HG03575 (cell line): ENCODE measurements at regions not wholly inside any gene's neighbourhood (a gene's known extent, or its start where the extent isn't known, plus 50 kb on each side); places are given as distances from the start of the nearest gene placed in this dataset.

Source experiments
- ATAC-seq: cut with Tn5 transposase; IDR thresholded peaks from one replicate; pipeline ENCODE4 v1.9.1; 2021; ENCODE audit not compliant: unreplicated experiment, insufficient number of reproducible peaks, low FRiP score; ENCODE audit errors: extremely low read depth

DNA sequence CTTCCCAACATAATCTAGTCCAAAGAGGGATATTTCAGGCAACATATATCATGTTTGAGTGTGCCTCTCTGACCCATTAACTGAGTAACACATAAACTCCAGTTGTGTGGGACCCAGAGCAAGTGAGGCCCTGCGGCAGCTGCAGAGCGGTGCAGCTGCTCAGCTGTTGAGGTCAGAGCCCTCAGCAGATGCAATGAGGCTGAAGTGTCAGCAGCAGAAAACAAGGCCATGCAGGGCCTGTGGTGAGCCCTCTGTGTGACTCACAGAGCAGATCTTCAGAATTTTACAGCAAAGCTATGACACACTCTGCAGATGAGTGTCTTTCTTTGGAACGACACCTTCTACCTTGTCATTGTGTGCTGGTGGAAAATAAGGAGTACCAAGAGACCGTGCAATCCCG lies 168.5 kb downstream of the CBLN2 start:
- ATAC-seq = no peak

DNA sequence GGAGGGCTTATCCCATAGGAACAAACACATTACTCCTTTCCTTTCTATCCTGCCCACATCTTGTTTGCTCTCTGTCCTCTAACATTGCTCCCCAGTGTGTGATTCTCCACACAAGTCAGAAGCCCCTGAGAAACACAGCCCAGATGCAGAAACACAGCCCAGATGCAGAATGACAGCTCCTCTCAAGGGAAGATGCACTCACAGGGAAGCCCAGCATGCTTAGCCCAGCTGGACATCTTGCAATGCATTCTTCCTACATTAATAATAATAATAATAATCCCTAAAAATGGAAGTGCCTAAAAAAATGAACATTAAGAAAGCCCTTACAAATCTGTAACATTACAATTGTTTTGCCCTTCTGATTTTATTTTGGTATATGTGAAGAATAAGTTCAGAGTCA lies 172.1 kb downstream of the CBLN2 start:
- ATAC-seq = no peak

DNA sequence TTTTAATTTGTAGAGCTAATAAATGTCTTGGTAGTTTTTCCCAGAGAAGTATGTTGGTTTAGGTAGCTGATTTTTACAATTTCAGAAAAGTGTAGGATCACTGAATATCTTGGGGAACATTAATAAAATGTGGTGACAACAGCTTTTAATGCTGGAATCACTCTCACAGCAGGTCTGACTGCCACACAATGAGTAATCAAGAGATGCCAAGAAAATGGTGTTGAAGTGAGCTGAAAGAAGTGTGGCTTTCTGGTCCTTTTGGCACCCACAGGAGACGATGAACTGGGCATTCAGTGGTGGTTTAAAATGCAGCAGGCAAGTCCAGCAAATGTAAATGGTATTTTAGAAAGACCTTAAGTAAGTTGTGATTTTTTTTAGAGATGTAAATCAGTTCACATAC lies 175.8 kb downstream of the CBLN2 start:
- ATAC-seq = no peak

DNA sequence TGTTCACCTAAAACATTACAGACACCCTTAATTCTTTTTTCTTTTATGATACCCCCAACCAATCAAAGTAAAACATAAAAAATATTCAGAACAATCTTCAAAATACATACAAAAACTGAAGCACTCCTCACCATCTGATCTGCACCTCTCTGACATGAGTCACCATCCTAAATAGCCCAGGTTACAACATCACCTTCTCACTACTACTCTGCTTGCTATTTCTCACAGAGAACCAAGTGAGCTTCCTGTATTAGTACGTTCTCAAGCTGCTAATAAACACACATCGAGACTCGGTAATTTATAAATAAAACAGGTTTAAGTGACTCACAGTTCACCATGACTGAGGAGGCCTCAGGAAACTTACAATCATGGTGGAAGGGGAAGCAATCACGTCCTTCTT lies 183.5 kb downstream of the CBLN2 start:
- no peak for ATAC-seq

DNA sequence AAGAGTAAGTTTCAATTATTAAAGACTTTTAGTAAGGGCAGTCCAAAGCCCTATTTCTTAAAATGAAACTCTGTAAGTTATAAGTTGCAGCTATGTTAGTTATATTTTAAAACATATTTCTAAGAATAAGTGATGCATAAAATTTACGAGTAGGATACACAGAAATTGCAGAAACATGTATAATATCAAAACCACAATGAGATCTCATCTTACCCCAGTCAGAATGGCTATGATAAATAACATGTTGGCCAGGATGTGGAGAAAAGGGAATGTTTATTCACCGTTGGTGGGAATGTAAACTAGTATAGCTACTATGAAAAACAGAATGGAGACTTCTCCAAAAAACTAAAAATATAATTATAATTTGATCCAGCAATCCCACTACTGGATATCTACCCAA lies 201.2 kb downstream of the CBLN2 start:
- no peak for ATAC-seq

DNA sequence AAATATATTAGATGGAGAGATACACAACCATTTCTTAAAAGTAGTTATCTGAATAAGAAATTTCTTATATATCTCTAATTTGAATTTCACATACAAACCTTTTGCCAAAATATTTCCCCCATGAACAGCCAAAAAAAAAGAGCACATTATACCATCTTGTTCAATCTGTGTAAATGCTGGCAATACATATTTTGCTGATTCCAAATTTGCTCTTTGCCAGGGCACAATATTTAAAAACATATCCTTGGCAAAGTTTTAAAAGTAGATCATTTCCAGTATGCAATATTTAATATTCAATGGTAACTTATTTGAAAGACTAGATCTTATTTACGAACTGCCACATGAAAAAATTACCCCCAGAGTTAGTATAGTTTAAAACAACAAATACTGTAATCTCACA lies 204.2 kb downstream of the CBLN2 start:
- ATAC-seq = no peak

DNA sequence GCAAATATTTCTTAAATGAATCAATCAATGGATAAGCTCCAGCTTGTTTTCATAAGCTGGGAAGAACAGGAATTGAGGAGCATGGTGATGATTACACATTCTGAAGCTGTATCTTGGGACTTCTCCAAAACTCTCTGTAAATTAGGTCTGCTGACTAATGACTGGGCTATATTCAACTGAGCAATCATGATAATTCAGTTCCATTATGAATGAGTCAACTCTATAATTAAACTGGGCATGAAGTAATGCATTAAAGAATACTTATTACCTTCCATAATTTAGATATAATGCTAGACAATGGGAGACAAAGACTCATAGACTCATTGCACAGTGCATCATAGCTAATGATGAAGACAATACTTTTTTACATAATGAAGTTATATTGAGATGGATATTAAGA lies 207.4 kb downstream of the CBLN2 start:
- ATAC-seq = no peak

DNA sequence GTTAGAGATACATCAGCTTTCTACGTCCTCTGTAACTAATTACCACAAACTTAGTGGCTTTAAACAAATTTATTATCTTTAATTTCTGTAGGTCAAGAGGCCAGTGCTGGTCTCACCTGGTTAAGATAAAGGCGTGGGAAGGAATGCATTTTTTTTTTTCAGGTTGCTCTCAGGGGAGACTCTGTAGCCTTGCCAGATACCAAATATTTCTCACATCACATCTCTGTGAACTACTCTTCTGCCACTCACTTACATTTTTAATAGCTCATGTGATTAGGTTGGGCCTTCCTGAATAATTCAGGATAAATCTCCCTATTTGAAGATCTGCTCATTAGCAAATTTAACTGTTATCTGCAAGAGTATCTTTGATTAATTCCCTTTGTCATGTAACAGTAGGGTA lies 214.6 kb downstream of the CBLN2 start:
- ATAC-seq = no peak

DNA sequence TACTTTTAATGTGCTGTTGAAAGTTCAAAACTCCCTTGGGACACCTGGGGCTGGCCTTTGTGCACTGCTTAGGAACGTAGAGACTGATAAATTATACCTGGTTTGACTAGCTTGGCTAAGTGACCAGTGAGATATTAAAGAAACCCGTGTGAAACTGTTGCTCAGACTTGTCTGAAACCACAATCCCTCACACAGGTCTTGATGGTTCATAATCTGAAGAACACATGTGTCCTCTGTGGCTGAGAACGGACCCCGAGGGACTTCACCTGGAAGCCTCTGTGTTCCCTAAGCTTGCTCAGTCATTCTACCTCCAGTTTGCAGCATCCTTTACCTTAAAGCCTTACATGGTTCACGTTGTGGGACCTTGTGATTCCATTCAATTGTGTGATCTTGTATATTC lies 218.8 kb downstream of the CBLN2 start:
- ATAC-seq = no peak

DNA sequence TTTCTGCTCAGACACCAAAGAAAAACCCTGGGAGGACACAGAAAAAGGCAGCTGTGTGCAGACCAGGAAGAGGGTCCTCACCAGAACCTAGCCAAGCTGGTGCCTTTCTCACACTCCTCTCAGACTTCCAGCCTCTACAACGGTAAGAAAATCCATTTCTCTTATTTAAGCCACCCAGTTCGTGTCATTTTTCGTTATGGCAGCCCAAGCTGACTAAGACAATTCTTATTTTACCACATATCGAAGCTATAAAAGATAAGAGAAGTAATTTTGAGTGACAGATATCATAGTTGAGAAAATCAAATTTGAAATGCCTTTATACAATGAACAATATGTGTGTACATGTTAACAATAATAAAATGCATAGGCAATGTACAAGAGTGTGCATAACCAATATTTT lies 219.5 kb downstream of the CBLN2 start:
- ATAC-seq = no peak

DNA sequence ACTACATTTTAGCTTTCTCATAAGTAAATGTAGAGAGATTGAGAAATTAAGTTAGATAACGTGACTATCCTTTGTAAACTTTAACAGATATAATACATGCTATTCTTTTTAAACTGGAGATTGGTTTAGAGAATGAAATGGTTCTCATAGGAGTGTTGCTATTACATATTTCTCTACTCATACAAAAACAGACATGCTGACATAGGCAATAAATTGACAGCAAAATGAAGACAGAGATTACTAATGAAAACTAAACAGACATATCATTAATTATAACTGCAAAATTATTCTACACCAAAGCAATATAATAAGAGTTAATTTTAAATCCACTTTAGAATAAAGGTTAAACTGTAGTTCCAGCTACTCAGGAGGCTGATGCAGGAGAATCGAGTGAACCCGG lies 227.6 kb downstream of the CBLN2 start:
- no peak for ATAC-seq

DNA sequence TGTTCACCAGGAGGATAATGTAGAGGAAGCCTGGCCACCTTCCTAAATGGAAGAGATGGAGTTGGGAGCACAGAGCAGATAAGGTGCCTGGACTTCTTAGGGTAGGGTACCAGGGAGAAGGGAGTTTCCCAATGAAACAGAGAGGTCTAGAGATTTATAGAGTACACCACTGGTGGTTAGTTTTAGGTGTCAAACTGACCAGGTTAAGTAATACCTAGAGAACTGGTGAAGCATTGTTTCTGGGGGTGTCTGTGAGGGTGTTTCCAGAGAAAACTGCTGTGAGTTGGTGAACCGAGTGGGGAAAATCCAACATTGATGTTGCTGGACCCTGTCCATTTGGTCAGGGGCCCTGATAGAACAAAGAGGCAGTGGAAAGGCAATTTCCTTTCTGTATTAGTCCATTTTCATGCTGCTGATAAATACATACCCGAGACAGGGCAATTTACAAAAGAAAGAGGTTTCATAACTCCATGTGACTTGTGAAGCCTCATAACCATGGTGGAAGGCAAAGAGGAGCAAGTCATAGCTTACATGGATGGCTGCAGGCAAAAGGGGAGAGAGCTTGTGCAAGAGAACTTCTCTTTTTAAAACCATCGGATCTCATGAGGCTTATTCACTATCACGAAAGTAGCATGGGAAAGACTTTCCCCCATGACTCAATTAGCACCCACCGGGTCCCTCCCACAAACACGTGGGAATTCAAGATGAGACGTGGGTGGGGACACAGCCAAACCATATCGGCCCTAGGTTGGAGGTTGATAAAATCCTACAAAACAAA lies 260.8 kb downstream of the CBLN2 start:
- no peak for ATAC-seq

DNA sequence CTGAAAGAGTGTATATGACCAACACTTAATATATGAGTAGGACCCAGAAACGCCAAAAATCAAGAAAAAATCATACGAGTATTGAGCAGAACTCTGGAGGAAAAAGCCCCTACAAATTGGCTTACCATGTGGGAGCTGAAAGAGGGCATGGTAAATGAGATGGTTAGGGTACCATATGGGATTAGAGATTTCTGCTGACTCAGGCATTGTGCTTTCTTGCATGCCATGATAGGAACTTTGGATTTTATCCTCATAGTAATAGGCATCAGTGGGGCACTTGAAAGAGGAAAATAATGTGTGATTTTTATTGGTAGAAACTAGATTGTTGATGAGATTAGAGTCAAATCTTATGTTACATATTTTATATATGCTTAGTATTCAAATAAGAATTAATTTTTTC lies 271.1 kb downstream of the CBLN2 start:
- no peak for ATAC-seq

DNA sequence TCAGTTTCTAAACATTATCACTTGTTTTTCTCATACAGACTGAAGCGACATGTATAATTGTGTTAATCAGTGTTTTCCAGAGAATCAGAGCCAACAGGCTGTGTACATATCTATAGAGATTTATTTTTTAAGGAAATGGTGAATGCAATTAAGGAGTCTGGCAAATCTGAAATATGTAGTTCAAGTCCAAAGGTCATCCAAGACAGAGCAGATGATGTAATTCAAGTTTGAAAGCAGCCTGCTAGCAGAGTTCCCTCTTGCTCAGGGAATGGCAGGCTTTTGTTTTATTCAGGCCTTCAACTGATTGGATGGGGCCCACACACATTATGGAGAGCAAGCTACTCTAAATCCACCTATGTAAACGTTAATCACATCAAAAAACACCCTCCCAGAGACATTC lies 282.6 kb downstream of the CBLN2 start:
- ATAC-seq = no peak

DNA sequence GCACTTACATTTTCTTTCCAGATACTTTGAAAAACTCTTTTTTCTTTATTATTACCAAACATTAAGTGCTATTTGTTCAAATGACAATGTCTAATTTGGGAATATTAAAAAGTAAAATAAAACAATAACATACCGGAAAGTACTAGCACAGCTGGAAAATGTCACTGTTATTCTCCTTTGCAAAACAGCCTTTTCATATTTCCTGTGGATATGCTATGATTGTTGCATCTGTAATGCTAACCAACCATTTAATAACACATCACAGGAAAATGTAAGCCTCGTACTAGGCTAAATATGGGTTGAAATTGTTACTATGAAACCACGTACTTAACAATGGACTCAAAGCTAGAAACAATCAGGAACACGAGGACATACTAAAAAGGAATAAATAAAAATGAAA lies 298.1 kb downstream of the CBLN2 start:
- ATAC-seq = no peak

DNA sequence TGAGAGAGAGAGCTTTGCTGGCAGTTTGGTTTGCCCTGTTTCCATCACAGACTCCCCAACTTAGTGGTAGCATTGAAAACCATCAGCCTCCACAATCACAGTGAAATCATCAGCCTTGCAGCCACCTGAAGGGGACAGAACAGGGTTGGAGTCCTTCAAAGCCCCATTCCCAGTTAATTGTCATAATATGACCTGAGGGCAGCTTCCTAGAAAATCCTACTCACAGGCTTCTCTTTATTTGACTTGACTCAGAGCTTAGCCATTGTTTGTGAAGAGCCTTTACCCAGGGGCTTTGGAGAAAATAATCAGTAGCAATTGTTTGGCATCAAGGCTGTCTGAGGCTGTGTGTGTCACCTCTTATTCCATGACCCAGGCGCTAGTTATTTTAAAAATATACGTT lies 308.7 kb downstream of the CBLN2 start:
- no peak for ATAC-seq

DNA sequence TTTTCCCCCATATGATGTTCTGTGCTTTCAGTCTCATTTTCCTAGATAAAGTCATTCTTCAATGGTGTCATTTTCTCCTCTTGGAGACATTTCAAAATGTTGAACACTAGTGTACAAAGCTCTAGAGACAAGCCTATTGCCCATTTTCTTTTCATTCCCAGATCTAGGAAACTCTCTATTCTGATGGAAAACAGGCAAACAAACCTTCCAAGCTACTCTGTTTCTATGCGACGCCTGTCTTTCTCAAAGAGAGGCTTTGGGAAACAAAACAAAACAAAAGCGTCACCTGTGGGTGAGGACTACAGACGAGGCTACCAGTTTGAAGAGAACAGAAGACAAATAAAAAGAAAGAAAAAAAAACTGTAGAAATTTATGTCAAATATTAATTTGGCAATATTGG lies 311.0 kb downstream of the CBLN2 start:
- ATAC-seq = no peak

DNA sequence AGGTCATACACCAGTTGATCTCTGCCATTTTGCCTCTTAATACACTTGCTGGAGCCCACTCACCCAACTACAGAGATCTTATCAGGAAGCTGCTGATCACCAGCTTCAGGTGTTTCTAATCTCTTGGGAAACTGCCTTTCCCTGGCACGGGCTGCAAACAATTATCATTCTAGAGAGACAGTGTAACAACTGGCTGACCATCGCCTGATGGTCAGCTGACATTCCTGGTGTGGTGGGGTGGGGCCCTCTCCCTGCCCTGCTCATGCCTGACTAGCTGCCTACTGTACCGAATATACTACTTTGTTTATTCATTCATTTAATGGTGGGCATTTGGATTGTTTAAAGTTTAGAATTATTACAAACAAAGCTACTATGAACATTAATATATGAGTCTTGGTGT lies 311.5 kb downstream of the CBLN2 start:
- no peak for ATAC-seq

DNA sequence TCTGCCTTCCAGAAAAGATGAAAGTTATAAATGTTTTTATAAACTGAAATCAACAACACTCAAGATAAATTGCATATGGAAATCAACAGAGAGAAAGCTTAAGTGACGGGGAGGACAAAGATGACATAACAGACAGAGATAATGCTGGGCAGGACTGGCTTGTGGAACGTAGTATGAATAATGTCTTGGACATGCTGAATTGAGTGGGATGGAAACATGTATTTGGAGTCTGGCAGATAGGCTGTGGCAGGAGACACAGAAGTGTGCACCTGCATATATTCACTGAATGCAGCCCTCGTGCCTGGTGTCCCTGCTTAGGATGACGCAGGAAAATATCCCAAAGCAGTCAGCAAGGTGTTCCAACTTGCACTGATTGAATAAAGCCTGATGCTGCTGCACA lies 318.2 kb downstream of the CBLN2 start:
- ATAC-seq = no peak

DNA sequence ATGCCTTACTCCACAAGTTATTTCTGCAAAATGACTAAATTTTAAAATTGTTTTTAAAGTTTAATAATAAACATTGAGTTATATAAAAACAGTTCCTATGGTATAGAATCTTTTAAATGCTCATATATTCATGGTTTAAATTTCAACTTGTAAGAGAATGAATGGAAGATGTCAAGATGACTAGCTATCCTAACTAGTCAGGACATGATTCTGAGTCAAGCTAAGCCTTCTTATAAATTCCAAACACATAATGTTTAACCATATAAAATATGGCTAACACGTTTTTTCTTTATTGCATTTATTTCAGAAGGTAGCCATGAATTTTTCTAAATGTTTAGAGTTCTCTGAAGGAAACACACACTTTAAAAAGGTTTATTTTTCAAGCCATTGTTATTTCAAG lies 320.4 kb downstream of the CBLN2 start:
- no peak for ATAC-seq

DNA sequence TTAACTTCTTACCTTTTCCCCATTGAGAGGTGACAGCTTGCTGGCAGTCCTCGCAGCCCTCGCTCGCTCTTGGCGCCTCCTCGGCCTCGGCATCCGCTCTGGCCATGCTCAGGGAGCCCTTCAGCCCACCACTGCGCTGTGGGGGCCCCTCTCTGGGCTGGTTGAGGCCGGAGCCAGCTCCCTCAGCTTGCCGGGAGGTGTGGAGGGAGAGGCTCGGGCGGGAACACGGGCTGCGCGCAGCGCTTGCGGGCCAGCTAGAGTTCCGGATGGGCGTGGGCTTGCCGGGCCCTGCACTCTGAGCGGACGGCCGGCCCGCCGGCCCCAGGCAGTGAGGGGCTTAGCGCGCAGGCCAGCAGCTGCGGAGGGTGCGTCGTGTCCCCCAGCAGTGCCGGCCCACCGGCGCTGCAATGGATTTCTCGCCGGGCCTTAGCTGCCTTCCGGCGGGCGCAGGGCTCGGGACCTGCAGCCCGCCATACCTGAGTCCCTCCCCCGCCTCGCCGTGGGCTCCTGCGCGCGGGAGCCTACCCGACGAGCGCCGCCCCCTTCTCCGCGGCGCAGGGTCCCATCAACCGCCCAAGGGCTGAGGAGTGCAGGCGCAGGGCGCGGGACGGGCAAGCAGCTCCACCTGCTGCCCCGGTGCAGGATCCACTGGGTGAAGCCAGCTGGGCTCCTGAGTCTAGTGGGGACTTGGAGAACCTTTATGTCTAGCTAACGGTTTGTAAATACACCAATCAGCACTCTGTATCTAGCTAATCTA lies 335.0 kb downstream of the CBLN2 start:
- ATAC-seq = no peak
